ENCODE measurements at regions not wholly inside any gene's neighbourhood (a gene's known extent, or its start where the extent isn't known, plus 50 kb on each side); places are given as distances from the start of the nearest gene placed in this dataset.

GRCh38 chr1:115409094-115410015, 71.3 kb upstream of the NGF start:
- H2AK9ac ChIP-seq (replicated peaks; ENCODE audit: low read depth, low read length, poor library complexity) = no peak overlapping the region
- no peak overlapping the region for H2AFZ ChIP-seq (replicated peaks; ENCODE audit: low read length, poor library complexity)
- H4K20me1 ChIP-seq (ENCODE audit: insufficient read depth, low read length) = no peaks in the 10 kb centered on the region
- no peak overlapping the region for H3K18ac ChIP-seq (ENCODE audit: low read depth, low read length)
- no peaks in the 10 kb centered on the region for H3K27me3 ChIP-seq (ENCODE audit: control insufficient read depth, insufficient read depth, low read length)
- peaks cover 5% of the 10 kb centered on the region; the same call in 1 of the 2 replicates for H3K9me3 ChIP-seq (ENCODE audit: control insufficient read depth, insufficient read depth, low read length)
- ChIA-PET CTCF (interaction anchor here (0.6 to 0.9 kb wide), 2 partner anchors 53 to 58 kb away, joined by 3 read pairs; no protein-coding TSS in a partner anchor), POLR2A (ENCODE audit: unreplicated experiment) (no interaction called here)
- peaks cover 4% of the 10 kb centered on the region for H3K4me1 ChIP-seq (ENCODE audit: control insufficient read depth, insufficient read depth, low read length)
- TF ChIP-seq MXI1 (IDR thresholded peaks at IDR 0.05; ENCODE audit: borderline replicate concordance, low read depth, low read length) (no peak), RAD21 (IDR thresholded peaks at IDR 0.05; ENCODE audit: low read length) (no peak), MAFK (IDR thresholded peaks at IDR 0.05; ENCODE audit: low read depth, low read length) (no peak), CTCF (conservative IDR thresholded peaks at IDR 0.05; ENCODE audit: low read depth, low read length) (no peak), USF2 (IDR thresholded peaks at IDR 0.05; ENCODE audit: low read depth, low read length) (no peak), RFX5 (IDR thresholded peaks at IDR 0.05; ENCODE audit: low read depth, low read length) (no peak), CEBPB (IDR thresholded peaks at IDR 0.05; ENCODE audit: low read depth, low read length) (no peak), SMC3 (IDR thresholded peaks at IDR 0.05; ENCODE audit: low read depth, low read length) (no peak), RCOR1 (IDR thresholded peaks at IDR 0.05; ENCODE audit: insufficient replicate concordance, low read length) (no peak)
- no peak overlapping the region for H3K4me2 ChIP-seq (ENCODE audit: low read depth, low read length)
- no peak overlapping the region for H3K27ac ChIP-seq (ENCODE audit: insufficient read depth, low read length)
- intact Hi-C loops (cut with micrococcal nuclease) = no loop called here
- no peak overlapping the region for H2BK15ac ChIP-seq (ENCODE audit: low read depth, low read length)
- no peak overlapping the region for H3K9ac ChIP-seq (ENCODE audit: low read depth, low read length)
- no peak overlapping the region for H3K56ac ChIP-seq (ENCODE audit: extremely low read depth, insufficient read depth, low read length)
- dilution Hi-C loops (cut with HindIII; ENCODE audit: low sequenced_read_pairs, unreplicated experiment) = no loop called here
- in situ Hi-C loops (cut with MboI; ENCODE audit: low sequenced_read_pairs) = no loop called here
- BruUV-seq (replicated peaks) = no TSS peak
- no peak overlapping the region for H4K91ac ChIP-seq (ENCODE audit: insufficient read depth, low read depth, low read length)
- no peak overlapping the region for H3K4ac ChIP-seq (ENCODE audit: low read depth, low read length)
- H3K79me1 ChIP-seq (ENCODE audit: low read depth in 1 of 2, low read length in 2 of 2) = no peaks in the 10 kb centered on the region
- no peak overlapping the region for H3K14ac ChIP-seq (replicated peaks; ENCODE audit: low read depth, low read length)
- H4K8ac ChIP-seq (ENCODE audit: low read depth in 2 of 2, low read length in 2 of 2) = no peak overlapping the region
- no peak overlapping the region for H3K4me3 ChIP-seq (ENCODE audit: insufficient read depth, low read depth, low read length)
- no peak overlapping the region for H2AK5ac ChIP-seq (ENCODE audit: low read depth, low read length)
- H4K5ac ChIP-seq (ENCODE audit: low read depth, low read length) = no peak overlapping the region
- H2BK20ac ChIP-seq (ENCODE audit: low read depth, low read length) = no peak overlapping the region
- no peak overlapping the region for H3K23ac ChIP-seq (ENCODE audit: low read depth, low read length)
- 0 out of 2 replicates have a peak, but pooled peaks cover 4% of the 10 kb centered on the region for H3K9me1 ChIP-seq (ENCODE audit: insufficient read depth, low read length)
- H2BK120ac ChIP-seq (ENCODE audit: low read depth, low read length) = no peak overlapping the region
- no peak overlapping the region for H2BK5ac ChIP-seq (ENCODE audit: low read depth, low read length, poor library complexity, severe bottlenecking)
- ATAC-seq (ENCODE audit: low read depth) (peak; percentile 54), DNase-seq (no peak)
- no peaks in the 10 kb centered on the region for H3K36me3 ChIP-seq (ENCODE audit: control insufficient read depth, insufficient read depth, low read length)
- WGBS, 2 experiments (ENCODE audit: extremely low coverage in 2 of 2, insufficient read length in 1 of 2) = 100% methylated on average over 2 of the region's 7 CpGs; no CpG with 5 or more reads in 1 of the 2 experiments

All from IMR-90 (cell line).